ENCODE measurements at regions not wholly inside any gene's neighbourhood (a gene's known extent, or its start where the extent isn't known, plus 50 kb on each side); places are given as distances from the start of the nearest gene placed in this dataset.

GRCh38 chr4:75376543-75376942 is 137.7 kb downstream of the RCHY1 start:
- TF ChIP-seq CTCF (IDR thresholded peaks at IDR 0.05; ENCODE audit: insufficient read depth, low read depth, low read length) (no peak), EZH2 (IDR thresholded peaks at IDR 0.05; ENCODE audit: insufficient read depth, low read length) (no peak)

Data from astrocyte (in vitro differentiated cells and primary cell).